GM12878 (cell line): ENCODE measurements at regions not wholly inside any gene's neighbourhood (a gene's known extent, or its start where the extent isn't known, plus 50 kb on each side); places are given as distances from the start of the nearest gene placed in this dataset.

Experiments used
- ATAC-seq: fragments of 200-7000 bp; cut with Tn5 transposase; 3 replicates; pipeline ENCODE4 v1.9.1; 2020; ENCODE audit warnings: mild to moderate bottlenecking, moderate library complexity
- BruUV-seq: library from RNA; stranded (reverse); fragments of 400-500 nt; replicated peaks from 2 replicates; lab custom pipeline; 2021; lab: Mats Ljungman, UMichigan
- CTCF ChIA-PET: fragments of 300-600 bp; sonication (Branson Sonifier 250); formaldehyde crosslinking; extraction: SDS; loops from one replicate; lab custom pipeline; 2021; ENCODE audit warnings: inconsistent platforms; lab: Yijun Ruan, JAX
- POLR2A ChIA-PET: fragments of 350-600 bp; formaldehyde crosslinking; extraction: SDS; loops from one replicate; lab custom pipeline; 2021; ENCODE audit warnings: inconsistent platforms; lab: Charles Lee
- RAD21 ChIA-PET: fragments of 300-600 bp; sonication (Branson Sonifier 250); formaldehyde crosslinking; loops from one replicate; lab custom pipeline; 2023; ENCODE audit warnings: antibody characterized with exemption; ENCODE audit not compliant: unreplicated experiment; lab: Charles Lee
- SMC1A ChIA-PET: fragments of 300-600 bp; sonication (Branson Sonifier 250); formaldehyde crosslinking; loops from one replicate; lab custom pipeline; 2023; ENCODE audit not compliant: unreplicated experiment, uncharacterized antibody; lab: Charles Lee
- DNase-seq: peaks from one replicate; pipeline ENCODE4 v3.0.0-alpha.2; 2011; ENCODE audit warnings: low read depth, low spot score
- FAIRE-seq: peaks from 3 replicates; lab custom pipeline; 2011; peaks lifted over from hg19 to GRCh38; lab: Jason Lieb, UNC
- H2AFZ ChIP-seq: 2 replicates; pipeline ENCODE4 v1.6.0; 2011; ENCODE audit warnings: low read depth, low read length, control low read depth; ENCODE audit not compliant: control insufficient read depth
- H3K27ac ChIP-seq: 2 replicates; pipeline ENCODE4 v1.5.1; 2011; ENCODE audit warnings: control low read depth; ENCODE audit not compliant: control insufficient read depth, insufficient read depth
- H3K27me3 ChIP-seq, 2 experiments: replicated peaks in 1 of 2; 2 replicates each; pipeline versions ENCODE4 v1.6.0 to v1.6.1; 2011; ENCODE audit warnings: low read length in 1 of 2; ENCODE audit not compliant: control insufficient read depth in 2 of 2, insufficient read depth in 2 of 2
- H3K36me3 ChIP-seq, 2 experiments: 2 replicates each; pipeline ENCODE4 v1.5.1; 2011; ENCODE audit warnings: low read length in 1 of 2; ENCODE audit not compliant: control insufficient read depth in 2 of 2, insufficient read depth in 2 of 2
- H3K4me1 ChIP-seq: 2 replicates; pipeline ENCODE4 v1.6.1; 2011; ENCODE audit warnings: mild to moderate bottlenecking, low read length, moderate library complexity, mixed read lengths; ENCODE audit not compliant: control insufficient read depth, insufficient read depth
- H3K4me2 ChIP-seq: 2 replicates; pipeline ENCODE4 v1.6.0; 2011; ENCODE audit warnings: control low read depth; ENCODE audit not compliant: control insufficient read depth, insufficient read depth
- H3K4me3 ChIP-seq: fragments of 200-600 bp; sonication (generic); 2 replicates; pipeline ENCODE4 v1.5.1; 2016
- H3K79me2 ChIP-seq: 2 replicates; pipeline ENCODE4 v1.6.0; 2011; ENCODE audit warnings: low read length; ENCODE audit not compliant: control insufficient read depth, insufficient read depth
- H3K9ac ChIP-seq: 2 replicates; pipeline ENCODE4 v1.8.0; 2011; ENCODE audit warnings: low read length, control low read depth, mixed read lengths; ENCODE audit not compliant: control insufficient read depth, insufficient read depth
- H3K9me3 ChIP-seq: replicated peaks from 3 replicates; pipeline ENCODE4 v1.5.1; 2011; ENCODE audit warnings: mild to moderate bottlenecking, low read length; ENCODE audit not compliant: control insufficient read depth, insufficient read depth
- H4K20me1 ChIP-seq: 2 replicates; pipeline ENCODE4 v1.6.0; 2011; ENCODE audit not compliant: control insufficient read depth, insufficient read depth
- ASH2L ChIP-seq: fragments of 300-600, 200-600 bp; sonication (generic); IDR thresholded peaks from 2 replicates; pipeline ENCODE4 v1.6.1; 2017; ENCODE audit warnings: low read depth, mild to moderate bottlenecking, borderline replicate concordance
- EP300 ChIP-seq, 2 experiments: fragments of 150-350 bp in 1 of 2; IDR thresholded peaks; 2 replicates each; pipeline ENCODE4 v1.6.1; 2011 to 2012; ENCODE audit warnings: low read depth in 2 of 2, low read length in 2 of 2, borderline replicate concordance in 1 of 2, improper control_type of control experiment in 1 of 2, inconsistent platforms in 1 of 2; ENCODE audit not compliant: control insufficient read depth in 1 of 2
- IKZF2 ChIP-seq, 2 experiments: fragments of 450-650 bp; IDR thresholded peaks; 2 replicates each; pipeline ENCODE4 v1.6.1; 2017; ENCODE audit warnings: mild to moderate bottlenecking in 2 of 2, moderate library complexity in 2 of 2
- MEF2A ChIP-seq: IDR thresholded peaks from 2 replicates; pipeline ENCODE4 v1.6.1; 2011; ENCODE audit warnings: low read depth, mild to moderate bottlenecking, low read length, moderate library complexity; ENCODE audit not compliant: insufficient read depth
- MYC ChIP-seq: IDR thresholded peaks from 2 replicates; pipeline ENCODE4 v1.6.1; 2011; ENCODE audit warnings: mild to moderate bottlenecking, low read length, moderate library complexity, inconsistent platforms; ENCODE audit not compliant: insufficient read depth, insufficient replicate concordance, insufficient read length, severe bottlenecking
- NR2F1 ChIP-seq: fragments of 450-650 bp; conservative IDR thresholded peaks from 2 replicates; pipeline ENCODE4 v1.6.1; 2017; ENCODE audit warnings: mild to moderate bottlenecking
- RB1 ChIP-seq: fragments of 450-650 bp; formaldehyde crosslinking; IDR thresholded peaks from 2 replicates; pipeline ENCODE4 v1.6.1; 2017; ENCODE audit warnings: mild to moderate bottlenecking, borderline replicate concordance
- REST ChIP-seq: IDR thresholded peaks from 2 replicates; pipeline ENCODE4 v1.6.1; 2012; ENCODE audit warnings: mild to moderate bottlenecking, low read depth, low read length
- TCF7 ChIP-seq: IDR thresholded peaks from 2 replicates; pipeline ENCODE4 v1.6.1; 2014; ENCODE audit warnings: antibody characterized with exemption, borderline replicate concordance
- WGBS: methylation state at CpG from one replicate; pipeline ENCODE4 v1.1.6; 2016; ENCODE audit warnings: low lambda C conversion rate; ENCODE audit not compliant: insufficient replicate concordance, insufficient coverage; ENCODE audit errors: missing lambda C conversion rate; 5-methylcytosine and 5-hydroxymethylcytosine counted together
- in situ Hi-C: fragments of 300-500 bp; cut with MboI; formaldehyde crosslinking; loops from 9 replicates; pipeline ENCODE4 v1.14.3; 2018; ENCODE audit warnings: mixed read lengths
- intact Hi-C: fragments of 100-400 bp; cut with micrococcal nuclease; formaldehyde crosslinking; loops from one replicate; pipeline ENCODE4 v1.14.2; 2022; ENCODE audit not compliant: unreplicated experiment

- no peak overlapping the region for H2AFZ ChIP-seq
- no peak overlapping the region for H3K9ac ChIP-seq
- CTCF ChIA-PET, result no interaction called here
- BruUV-seq, result no TSS peak
- no peak overlapping the region for H3K27ac ChIP-seq
- WGBS, result 71% methylated on average over 23 of the region's 23 CpGs
- POLR2A ChIA-PET, result no interaction called here
- H3K4me3 ChIP-seq, result no peak overlapping the region
- no peaks in the 10 kb centered on the region for H3K79me2 ChIP-seq
- no peaks in the 10 kb centered on the region for H3K27me3 ChIP-seq
- H3K4me2 ChIP-seq, result no peak overlapping the region
- TF ChIP-seq ASH2L (no peak), NR2F1 (no peak), MYC (no peak), EP300 (IDR thresholded peaks at IDR 0.05; ENCODE audit: borderline replicate concordance in 1 of 2, control insufficient read depth in 1 of 2, low read depth in 2 of 2, low read length in 2 of 2) (no peak), MEF2A (no peak), REST (no peak), IKZF2 (IDR thresholded peaks at IDR 0.05) (no peak), RB1 (no peak), TCF7 (no peak)
- TF ChIP-seq, all 136 proteins: peak for 0
- no peaks in the 10 kb centered on the region for H3K4me1 ChIP-seq
- H3K9me3 ChIP-seq, result no peaks in the 10 kb centered on the region; the same call in 2 of the 3 replicates
- in situ Hi-C loops (no loop called here), intact Hi-C loops (no loop called here)
- no peak for ATAC-seq
- no peak for FAIRE-seq
- DNase-seq, result no peak
- H3K36me3 ChIP-seq, result no peaks in the 10 kb centered on the region
- SMC1A ChIA-PET, result no interaction called here
- no peaks in the 10 kb centered on the region for H4K20me1 ChIP-seq
- RAD21 ChIA-PET, result no interaction called here
These were observed 91.4 kb downstream of the THBS2 start for GRCh38 chr6:169162249-169162648.
